ENCODE measurements at regions not wholly inside any gene's neighbourhood (a gene's known extent, or its start where the extent isn't known, plus 50 kb on each side); places are given as distances from the start of the nearest gene placed in this dataset.

- TF ChIP-seq ZEB2 (tag by site-specific recombination; IDR thresholded peaks at IDR 0.05) (no peak), PRDM6 (tag by site-specific recombination; IDR thresholded peaks at IDR 0.05) (no peak), ZNF624 (tag by site-specific recombination; IDR thresholded peaks at IDR 0.05) (no peak), ZNF16 (tag by site-specific recombination; IDR thresholded peaks at IDR 0.05; ENCODE audit: low read depth) (no peak), GFI1B (tag by site-specific recombination; IDR thresholded peaks at IDR 0.05) (no peak), ZNF785 (tag by site-specific recombination; IDR thresholded peaks at IDR 0.05) (no peak)
Measured at GRCh38 chr3:65202395-65202794, 514.6 kb upstream of the ADAMTS9 start (continued).

GRCh38 chr3:65201926-65202325 is 514.1 kb upstream of the ADAMTS9 start:
- Histone ChIP-seq H3K4me1 (ENCODE audit: control insufficient read depth, insufficient read depth, low read length) (no peaks in the 10 kb centered on the region), H3K4me3 (ENCODE audit: low read depth, low read length) (no peak overlapping the region), H3K9me3 (ENCODE audit: control insufficient read depth, insufficient read depth, low read depth, low read length) (no peaks in the 10 kb centered on the region), H3K27ac (ENCODE audit: extremely low read depth, low read depth, low read length) (no peak overlapping the region), H3K36me3 (ENCODE audit: control insufficient read depth in 2 of 2, insufficient read depth in 1 of 2, low read length in 2 of 2) (no peaks in the 10 kb centered on the region)
- POLR2A ChIA-PET = no interaction called here
- no peak for TF ChIP-seq ZNF561 (tag by site-specific recombination; IDR thresholded peaks at IDR 0.05; ENCODE audit: borderline replicate concordance)
- TF ChIP-seq ZNF211 (tag by site-specific recombination; IDR thresholded peaks at IDR 0.05; ENCODE audit: low read depth) = no peak
- TF ChIP-seq ZNF747 (tag by site-specific recombination; IDR thresholded peaks at IDR 0.05) = no peak
- no peak for TF ChIP-seq ATF2 (tag by site-specific recombination; IDR thresholded peaks at IDR 0.05; ENCODE audit: low read depth)
- no peak for TF ChIP-seq ZNF518A (tag by site-specific recombination; conservative IDR thresholded peaks at IDR 0.05; ENCODE audit: low read depth)
- no peak for TF ChIP-seq ZNF777 (tag by site-specific recombination; IDR thresholded peaks at IDR 0.05; ENCODE audit: borderline replicate concordance)
- no peak for TF ChIP-seq ZNF423 (tag by site-specific recombination; IDR thresholded peaks at IDR 0.05)
- TF ChIP-seq ZSCAN30 (tag by site-specific recombination; IDR thresholded peaks at IDR 0.05) = no peak
- no peak for TF ChIP-seq ZNF610 (tag by site-specific recombination; IDR thresholded peaks at IDR 0.05; ENCODE audit: borderline replicate concordance)
- TF ChIP-seq ZBTB11 (tag by site-specific recombination; conservative IDR thresholded peaks at IDR 0.05; ENCODE audit: low read depth) = no peak
- TF ChIP-seq ZNF2 (tag by site-specific recombination; IDR thresholded peaks at IDR 0.05) = no peak
- TF ChIP-seq ZNF112 (tag by site-specific recombination; IDR thresholded peaks at IDR 0.05) = no peak
- no peak for TF ChIP-seq GLIS1 (tag by site-specific recombination; IDR thresholded peaks at IDR 0.05)
- no peak for TF ChIP-seq ZNF426 (tag by site-specific recombination; IDR thresholded peaks at IDR 0.05)
- TF ChIP-seq ZNF350 (tag by site-specific recombination; IDR thresholded peaks at IDR 0.05) = no peak
- TF ChIP-seq ZNF48 (tag by site-specific recombination; IDR thresholded peaks at IDR 0.05) = no peak
- no peak for TF ChIP-seq SCRT1 (tag by site-specific recombination; IDR thresholded peaks at IDR 0.05; ENCODE audit: borderline replicate concordance)
- no peak for TF ChIP-seq ZNF223 (tag by site-specific recombination; IDR thresholded peaks at IDR 0.05)
- no peak for TF ChIP-seq TCF7L2 (IDR thresholded peaks at IDR 0.05; ENCODE audit: borderline replicate concordance, low read depth, low read length)
- TF ChIP-seq ZNF76 (tag by site-specific recombination; IDR thresholded peaks at IDR 0.05; ENCODE audit: borderline replicate concordance, low read depth) = no peak
- CTCF ChIA-PET = no interaction called here

Measured in HEK293 (cell line).